GOT3 (cell line): ENCODE measurements at regions not wholly inside any gene's neighbourhood (a gene's known extent, or its start where the extent isn't known, plus 50 kb on each side); places are given as distances from the start of the nearest gene placed in this dataset.
"Not testable (repeated sequence)": the region's sequence is repeated elsewhere in the genome, so short reads cannot be mapped to it uniquely, and the experiment has no call there.

Experiments
- DNase-seq: peaks from one replicate; lab custom pipeline; 2025; ENCODE audit warnings: mixed read lengths; lab: John Stamatoyannopoulos, UW

- DNase-seq, result no peak
Measured at GRCh38 chr6:56838965-56839364, 115.9 kb upstream of the BEND6 start.

- DNase-seq, result no peak
Measured at GRCh38 chr6:56838016-56838555, 116.8 kb upstream of the BEND6 start.

- DNase-seq, result no peak
Measured at GRCh38 chr6:56837322-56837894, 117.5 kb upstream of the BEND6 start.

GRCh38 chr6:56835612-56836011 lies 119.3 kb upstream of the BEND6 start:
- no peak for DNase-seq

GRCh38 chr6:56833873-56834272 lies 121.0 kb upstream of the BEND6 start:
- DNase-seq, result no peak

GRCh38 chr6:56833127-56833791 lies 121.6 kb upstream of the BEND6 start:
- DNase-seq, result no peak

- DNase-seq, result no peak
Measured at GRCh38 chr6:56832225-56832624, 122.7 kb upstream of the BEND6 start.

GRCh38 chr6:56831334-56831733 lies 123.6 kb upstream of the BEND6 start:
- no peak for DNase-seq

GRCh38 chr6:56827908-56828649 lies 126.8 kb upstream of the BEND6 start:
- DNase-seq, result no peak

- DNase-seq, result not testable (repeated sequence)
Measured at GRCh38 chr6:56824431-56824830, 130.5 kb upstream of the BEND6 start.

GRCh38 chr6:56821005-56821432 lies 133.9 kb upstream of the BEND6 start:
- no peak for DNase-seq

GRCh38 chr6:56820060-56820459 lies 134.8 kb upstream of the BEND6 start:
- DNase-seq, result no peak

- DNase-seq, result no peak
Measured at GRCh38 chr6:56819604-56820003, 135.3 kb upstream of the BEND6 start.

- DNase-seq, result no peak
Measured at GRCh38 chr6:56816370-56816769, 138.5 kb upstream of the BEND6 start.

GRCh38 chr6:56815436-56815835 lies 139.5 kb upstream of the BEND6 start:
- DNase-seq, result no peak

GRCh38 chr6:56814802-56815201 lies 140.1 kb upstream of the BEND6 start:
- no peak for DNase-seq

- no peak for DNase-seq
Measured at GRCh38 chr6:56814308-56814707, 140.6 kb upstream of the BEND6 start.

- not testable (repeated sequence) for DNase-seq
Measured at GRCh38 chr6:56812851-56813250, 142.1 kb upstream of the BEND6 start.

- no peak for DNase-seq
Measured at GRCh38 chr6:56808871-56809359, 146.0 kb upstream of the BEND6 start.

GRCh38 chr6:56807989-56808337 lies 146.9 kb upstream of the BEND6 start:
- no peak for DNase-seq

- DNase-seq, result no peak
Measured at GRCh38 chr6:56807326-56807988, 147.4 kb upstream of the BEND6 start.

GRCh38 chr6:56806368-56806767 lies 148.5 kb upstream of the BEND6 start:
- DNase-seq, result no peak
